UCSD-AML1 (cell line): ENCODE measurements at regions not wholly inside any gene's neighbourhood (a gene's known extent, or its start where the extent isn't known, plus 50 kb on each side); places are given as distances from the start of the nearest gene placed in this dataset.
"Not testable (repeated sequence)": the region's sequence is repeated elsewhere in the genome, so short reads cannot be mapped to it uniquely, and the experiment has no call there.

ENCODE experiments used
- DNase-seq: peaks from one replicate; lab custom pipeline; 2025; ENCODE audit not compliant: unreplicated experiment; lab: John Stamatoyannopoulos, UW

DNA sequence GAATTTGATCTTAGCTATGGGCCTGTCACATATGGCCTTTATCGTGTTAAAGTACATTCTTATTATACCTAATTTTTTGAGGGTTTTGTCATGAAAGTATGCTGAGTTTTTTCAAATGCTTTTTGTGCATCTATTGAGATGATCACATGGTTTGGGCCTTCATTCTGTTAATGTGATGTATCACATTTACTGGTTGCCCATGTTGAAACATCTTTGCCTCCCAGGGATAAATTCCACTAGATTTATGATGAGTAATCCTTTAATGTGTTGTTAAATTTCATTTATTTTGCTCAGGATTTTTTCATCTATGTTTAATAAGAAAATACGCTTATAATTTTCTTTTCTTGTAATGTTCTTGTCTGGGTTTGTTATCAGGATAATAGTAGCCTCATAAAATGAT, 442.0 kb downstream of the MDFIC start:
- no peak for DNase-seq

DNA sequence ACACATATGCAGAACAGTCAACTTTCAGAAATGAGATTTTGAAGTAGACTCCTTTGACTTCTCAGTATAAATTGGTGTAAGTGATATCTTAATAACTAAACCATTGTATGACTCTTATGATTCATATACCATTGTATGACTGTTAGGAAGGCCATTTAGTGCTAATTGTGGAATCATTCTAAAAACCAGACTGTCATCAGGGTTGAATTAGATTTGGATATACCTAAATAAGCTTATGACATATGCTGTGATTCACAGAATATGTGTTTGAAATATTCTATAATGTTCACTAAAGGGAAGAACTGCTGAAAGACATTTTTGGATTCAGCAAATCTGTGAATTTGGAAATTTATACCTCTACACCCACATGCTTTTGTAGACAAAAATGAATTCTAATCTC, 438.1 kb downstream of the MDFIC start:
- no peak for DNase-seq

GRCh38 chr7:115359119-115359518, 437.2 kb downstream of the MDFIC start:
- DNase-seq, result no peak

DNA sequence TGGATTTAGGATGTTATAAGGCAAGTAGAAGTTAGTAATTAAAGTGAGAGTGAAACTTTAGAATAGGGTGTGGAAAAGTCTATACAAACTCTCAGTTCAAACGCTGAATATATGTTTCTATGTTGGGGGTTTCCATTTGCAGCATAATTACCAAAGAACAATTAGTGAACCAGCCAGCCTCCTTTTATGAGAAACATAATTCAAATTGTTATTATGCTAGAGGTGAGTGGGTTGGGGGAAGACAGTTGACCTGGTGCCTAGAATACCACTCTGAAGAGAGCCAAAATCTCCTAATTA, 435.8 kb downstream of the MDFIC start:
- no peak for DNase-seq

GRCh38 chr7:115356999-115357702, 435.3 kb downstream of the MDFIC start:
- DNase-seq, result no peak

- no peak for DNase-seq
These were observed 434.3 kb downstream of the MDFIC start for GRCh38 chr7:115356139-115356746.

- DNase-seq, result no peak
These were observed 433.0 kb downstream of the MDFIC start for GRCh38 chr7:115354925-115355324.

DNA sequence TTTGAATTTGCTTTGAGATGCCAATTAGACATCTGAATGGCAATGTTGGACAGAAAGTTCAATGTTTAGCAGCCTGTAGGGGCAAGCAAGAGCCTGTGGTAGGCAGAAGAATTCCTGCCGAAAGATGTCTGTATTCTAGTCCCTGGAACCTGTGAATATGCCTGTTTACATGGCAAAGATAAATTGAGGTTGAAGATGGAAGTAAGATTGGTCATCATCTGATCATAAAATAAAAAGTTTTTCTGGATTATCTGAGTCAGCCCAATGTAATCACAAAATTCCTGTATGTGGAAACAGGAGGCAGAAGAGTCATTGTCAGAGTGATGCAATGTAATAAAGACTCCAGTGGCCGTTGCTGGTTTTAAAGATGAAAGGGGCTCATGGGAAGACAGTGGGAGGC, 430.5 kb downstream of the MDFIC start:
- no peak for DNase-seq

DNA sequence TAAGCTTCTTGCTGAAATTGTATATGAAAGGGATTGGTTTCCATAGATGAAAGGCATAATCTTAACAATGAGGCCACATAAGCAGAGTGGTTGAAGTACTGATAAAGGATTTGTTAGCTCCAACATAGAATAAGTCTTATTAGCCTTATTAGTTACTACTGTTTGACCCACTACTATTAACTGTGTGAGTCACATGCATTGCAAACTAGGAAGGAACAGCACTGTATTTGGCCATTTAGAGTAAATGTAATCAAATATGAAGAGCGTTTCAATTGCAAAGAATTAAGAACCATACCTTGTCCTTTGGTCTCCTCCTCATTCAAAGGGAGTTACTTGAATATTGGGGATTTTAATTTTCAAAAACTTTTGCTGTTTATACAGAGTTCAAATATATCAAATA, 428.9 kb downstream of the MDFIC start:
- DNase-seq, result no peak

DNA sequence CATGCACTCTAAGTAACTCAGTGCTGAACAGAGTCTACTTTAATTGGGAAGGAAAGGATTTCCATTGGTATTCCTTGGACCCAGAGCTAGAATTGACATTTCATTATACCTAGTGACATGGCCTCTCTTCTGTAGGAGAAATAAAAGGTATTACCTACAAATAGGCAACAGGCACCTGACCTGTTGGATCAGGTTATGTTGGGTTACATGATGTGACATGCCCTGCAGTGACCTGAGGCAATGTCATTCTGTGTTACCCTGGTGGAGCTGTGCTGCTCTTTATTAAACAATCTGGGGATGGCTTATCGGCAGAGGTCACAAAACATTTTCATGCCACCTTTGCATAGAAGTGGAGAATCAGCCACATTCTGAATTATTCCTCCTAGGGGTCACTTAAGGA, 427.7 kb downstream of the MDFIC start:
- DNase-seq, result no peak

DNA sequence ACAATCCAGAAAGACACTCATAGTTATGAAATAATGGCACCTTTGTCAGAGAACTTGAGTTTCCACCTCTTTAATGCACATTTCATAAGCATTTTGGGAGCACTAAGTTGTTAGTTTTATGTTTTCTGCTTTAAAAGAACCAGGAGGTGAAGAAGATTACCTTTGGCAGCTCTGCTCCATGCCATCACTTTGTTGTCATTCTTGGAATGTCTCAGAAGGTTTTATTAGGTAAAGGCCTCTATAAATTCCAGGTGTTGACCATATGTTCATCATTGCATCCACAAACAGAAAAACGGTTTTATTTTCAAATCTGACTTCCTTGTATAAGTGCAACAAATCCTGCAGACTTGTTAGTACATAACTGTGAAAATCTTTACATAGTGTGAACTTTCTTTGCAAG, 424.8 kb downstream of the MDFIC start:
- no peak for DNase-seq

DNA sequence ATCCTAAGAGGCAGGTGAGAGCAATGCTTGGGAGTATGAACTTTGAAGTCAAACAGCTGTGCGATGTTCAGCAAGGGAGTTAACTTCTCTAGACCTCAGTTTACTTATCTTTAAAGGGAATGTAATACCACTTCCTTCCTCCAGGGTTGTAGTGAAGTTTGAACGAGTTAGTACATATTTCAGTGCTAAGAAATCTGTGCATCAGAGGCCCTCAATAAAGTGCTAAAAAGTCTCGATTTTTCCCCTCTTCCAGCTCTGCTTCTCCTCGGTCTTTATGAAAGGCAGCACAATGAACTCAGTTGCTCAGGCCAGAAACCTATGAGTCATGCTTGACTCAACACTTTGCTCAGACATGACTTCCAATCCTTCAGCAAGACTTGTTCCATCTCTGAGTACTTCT, 418.9 kb downstream of the MDFIC start:
- DNase-seq, result no peak

DNA sequence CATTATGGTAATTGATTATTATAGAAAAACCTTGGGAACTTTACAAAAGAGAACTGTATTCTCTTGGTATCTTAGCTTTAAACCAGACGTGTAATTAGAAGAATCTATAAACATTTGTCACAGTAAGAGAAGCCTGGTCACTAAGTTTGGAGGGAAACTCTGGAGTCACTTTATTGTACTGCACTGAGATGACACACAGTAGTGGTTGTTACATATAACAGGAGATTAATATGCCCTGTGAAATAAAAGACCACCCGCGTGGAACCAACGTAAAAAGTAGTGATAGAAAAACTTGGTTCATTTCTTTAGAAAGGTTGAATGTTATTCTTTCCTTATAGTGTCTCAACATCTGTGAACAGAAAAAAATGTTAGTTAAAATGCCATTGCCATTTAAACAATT, 416.1 kb downstream of the MDFIC start:
- DNase-seq, result no peak

DNA sequence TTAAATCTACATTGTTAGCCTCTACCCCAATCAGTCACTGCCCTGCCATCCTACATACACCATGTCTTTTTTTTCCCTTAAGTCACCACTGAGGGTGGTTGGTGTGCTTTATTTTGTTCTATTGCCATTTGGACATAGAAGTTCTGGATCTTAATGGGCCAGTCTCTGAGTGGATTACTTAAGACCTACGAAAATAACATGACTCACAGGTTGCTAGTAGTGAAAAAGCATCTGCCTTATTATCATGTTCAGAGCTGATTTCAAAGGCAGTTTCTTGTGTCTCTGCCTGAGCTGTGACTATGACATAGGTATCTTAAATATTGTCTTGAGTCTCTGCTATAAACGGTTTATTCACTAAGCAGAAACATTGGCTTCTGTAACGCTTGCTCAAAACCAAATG, 410.8 kb downstream of the MDFIC start:
- DNase-seq, result no peak

- DNase-seq, result no peak
These were observed 407.1 kb downstream of the MDFIC start for GRCh38 chr7:115329006-115329405.

DNA sequence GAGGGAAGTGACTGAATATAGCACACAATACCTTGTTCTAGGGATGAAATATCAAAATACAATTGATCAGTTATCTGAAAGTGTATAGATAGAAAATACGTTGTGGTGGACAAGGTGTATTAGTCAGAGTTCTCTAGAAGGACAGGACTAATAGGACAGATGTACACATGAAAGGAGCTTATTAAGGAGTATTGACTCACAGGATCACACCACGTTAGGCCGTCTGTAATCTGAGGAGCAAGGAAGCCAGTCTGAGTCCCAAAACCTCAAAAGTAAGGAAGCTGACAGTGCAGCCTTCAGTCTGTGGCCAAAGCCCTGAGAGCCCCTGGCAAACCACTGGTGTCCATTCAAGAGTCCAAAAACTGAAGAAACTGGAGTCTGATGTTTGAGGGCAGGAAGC, 406.1 kb downstream of the MDFIC start:
- no peak for DNase-seq

GRCh38 chr7:115327326-115327725, 405.4 kb downstream of the MDFIC start:
- DNase-seq, result no peak

DNA sequence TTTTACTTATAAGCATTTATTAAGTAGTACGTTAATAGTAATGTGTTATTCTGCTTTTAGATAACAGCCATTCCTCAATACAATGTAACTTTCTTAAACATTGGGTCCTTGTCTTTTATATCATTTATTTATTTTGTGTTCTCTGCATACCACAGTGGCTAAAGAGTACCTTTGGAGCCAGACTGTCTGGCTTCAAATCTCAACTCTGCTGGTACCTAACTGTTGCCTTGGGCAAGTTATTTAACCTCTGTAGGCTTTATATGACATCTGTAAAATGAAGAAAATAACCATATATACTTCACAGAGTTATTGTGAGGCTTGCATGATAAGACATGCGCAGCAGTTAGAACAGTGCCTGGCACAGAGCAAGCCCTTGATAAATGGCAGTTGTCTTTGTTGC, 397.6 kb downstream of the MDFIC start:
- DNase-seq, result no peak

GRCh38 chr7:115310316-115310715, 388.4 kb downstream of the MDFIC start:
- not testable (repeated sequence) for DNase-seq

GRCh38 chr7:115306586-115306985, 384.7 kb downstream of the MDFIC start:
- DNase-seq, result no peak

- DNase-seq, result no peak
These were observed 378.5 kb downstream of the MDFIC start for GRCh38 chr7:115300231-115300870.

- no peak for DNase-seq
These were observed 377.6 kb downstream of the MDFIC start for GRCh38 chr7:115299397-115300037.
